Breast epithelium (tissue), 4 donors: ENCODE measurements at regions not wholly inside any gene's neighbourhood (a gene's known extent, or its start where the extent isn't known, plus 50 kb on each side); places are given as distances from the start of the nearest gene placed in this dataset.
"Not testable (repeated sequence)": the region's sequence is repeated elsewhere in the genome, so short reads cannot be mapped to it uniquely, and the experiment has no call there.

Experiments used
- DNase-seq, 2 donors: peaks; one replicate each; pipeline ENCODE4 v3.0.0-alpha.2; 2019; ENCODE audit warnings: low spot score in 2 of 2
- H3K27ac ChIP-seq, 2 donors: fragments of 200-600 bp; sonication (generic) in 1 of 2; one replicate each; pipeline ENCODE4 v1.5.1; 2016 to 2019; ENCODE audit warnings: mild to moderate bottlenecking in 1 of 2
- H3K27me3 ChIP-seq, 2 donors: fragments of 200-600 bp; sonication (generic) in 1 of 2; one replicate each; pipeline versions ENCODE4 v1.5.1 to v1.6.0; 2017 to 2019; ENCODE audit warnings: control low read depth in 1 of 2, mild to moderate bottlenecking in 1 of 2
- H3K36me3 ChIP-seq: fragments of 200-600 bp; one replicate; pipeline ENCODE4 v1.5.1; 2019
- H3K4me1 ChIP-seq, 2 donors: fragments of 200-600 bp; sonication (generic); one replicate each; pipeline ENCODE4 v1.5.1; 2016 to 2019; ENCODE audit warnings: control low read depth in 1 of 2
- H3K4me3 ChIP-seq, 3 donors: fragments of 200-600 bp; sonication (generic); 1 replicate in 2 of 3; 2 replicates in 1 of 3; pipeline ENCODE4 v1.5.1; 2016 to 2019; ENCODE audit warnings: mild to moderate bottlenecking in 3 of 3, moderate library complexity in 2 of 3
- H3K9me3 ChIP-seq, 2 donors: fragments of 200-600 bp; sonication (generic) in 1 of 2; one replicate each; pipeline ENCODE4 v1.5.1; 2016 to 2019; ENCODE audit warnings: control low read depth in 1 of 2
- CTCF ChIP-seq, 3 donors: fragments of 450-650 bp; IDR thresholded peaks; one replicate each; pipeline ENCODE4 v1.5.1; 2016 to 2017; ENCODE audit warnings: antibody characterized with exemption in 3 of 3, mild to moderate bottlenecking in 3 of 3, moderate library complexity in 3 of 3
- POLR2A ChIP-seq: fragments of 450-650 bp; IDR thresholded peaks from one replicate; pipeline ENCODE4 v1.6.1; 2016; ENCODE audit warnings: antibody characterized with exemption, mild to moderate bottlenecking, moderate library complexity
- POLR2AphosphoS5 ChIP-seq, 3 donors: sonication (generic); formaldehyde crosslinking; IDR thresholded peaks; one replicate each; pipeline ENCODE4 v1.6.1; 2017; ENCODE audit warnings: antibody characterized with exemption in 3 of 3
- intact Hi-C: fragments of 100-400 bp; cut with DNase I; formaldehyde crosslinking; loops from one replicate; pipeline ENCODE4 v1.15.1; 2023; ENCODE audit warnings: low total_unique reads

- H3K4me1 ChIP-seq: no peaks in the 10 kb centered on the region
- peaks cover 4 to 16% of the 10 kb centered on the region in 2 donors for H3K9me3 ChIP-seq
- no peak overlapping the region for H3K4me3 ChIP-seq
- no peaks in the 10 kb centered on the region for H3K36me3 ChIP-seq
- no peak overlapping the region for H3K27ac ChIP-seq
- no peaks in the 10 kb centered on the region for H3K27me3 ChIP-seq
- TF ChIP-seq POLR2AphosphoS5 (IDR thresholded peaks at IDR 0.05): no peak
- TF ChIP-seq CTCF (IDR thresholded peaks at IDR 0.05): no peak
- no peak for TF ChIP-seq POLR2A
- no peak for DNase-seq
- intact Hi-C loops: no loop called here
Observed at GRCh38 chr7:12831024-12831423, 143.6 kb downstream of the ARL4A start.

GRCh38 chr7:12833829-12834228 lies 146.4 kb downstream of the ARL4A start:
- Histone ChIP-seq H3K9me3 (peaks cover 4 to 16% of the 10 kb centered on the region in 2 donors), H3K27ac (no peak overlapping the region), H3K4me3 (no peak overlapping the region), H3K27me3 (no peaks in the 10 kb centered on the region), H3K36me3 (no peaks in the 10 kb centered on the region), H3K4me1 (no peaks in the 10 kb centered on the region)
- DNase-seq: no peak
- no peak for TF ChIP-seq CTCF (IDR thresholded peaks at IDR 0.05)
- no peak for TF ChIP-seq POLR2AphosphoS5 (IDR thresholded peaks at IDR 0.05)
- TF ChIP-seq POLR2A: no peak
- intact Hi-C loops: no loop called here

- Histone ChIP-seq H3K4me1 (no peaks in the 10 kb centered on the region), H3K4me3 (no peak overlapping the region), H3K9me3 (peaks cover 4 to 16% of the 10 kb centered on the region in 2 donors), H3K27me3 (no peaks in the 10 kb centered on the region), H3K27ac (no peak overlapping the region), H3K36me3 (no peaks in the 10 kb centered on the region)
- no peak for TF ChIP-seq POLR2AphosphoS5 (IDR thresholded peaks at IDR 0.05)
- intact Hi-C loops: no loop called here
- no peak for DNase-seq
Observed at GRCh38 chr7:12834782-12835181, 147.3 kb downstream of the ARL4A start.

- intact Hi-C loops: no loop called here
- Histone ChIP-seq H3K4me1 (no peaks in the 10 kb centered on the region), H3K9me3 (peaks cover 0 to 11% of the 10 kb centered on the region in 2 donors), H3K27me3 (no peaks in the 10 kb centered on the region), H3K27ac (no peak overlapping the region), H3K4me3 (no peak overlapping the region), H3K36me3 (no peaks in the 10 kb centered on the region)
- DNase-seq: no peak
- TF ChIP-seq POLR2A (no peak), CTCF (IDR thresholded peaks at IDR 0.05) (no peak)
Observed at GRCh38 chr7:12839508-12840153, 152.2 kb downstream of the ARL4A start.

- H3K4me3 ChIP-seq, H3K4me1 ChIP-seq, H3K36me3 ChIP-seq, H3K27ac ChIP-seq, intact Hi-C loops, H3K27me3 ChIP-seq, DNase-seq: not testable (repeated sequence)
- H3K9me3 ChIP-seq: peaks cover 23 to 38% of the 10 kb centered on the region in 2 donors
Observed at GRCh38 chr7:12844732-12845131, 157.3 kb downstream of the ARL4A start.

- H3K27me3 ChIP-seq: no peaks in the 10 kb centered on the region
- intact Hi-C loops: no loop called here
- no peak overlapping the region for H3K4me3 ChIP-seq
- H3K4me1 ChIP-seq: no peaks in the 10 kb centered on the region
- no peak for DNase-seq
- no peaks in the 10 kb centered on the region for H3K36me3 ChIP-seq
- peaks cover 23 to 38% of the 10 kb centered on the region in 2 donors for H3K9me3 ChIP-seq
- no peak for TF ChIP-seq CTCF (IDR thresholded peaks at IDR 0.05)
- TF ChIP-seq POLR2AphosphoS5 (IDR thresholded peaks at IDR 0.05): no peak
- TF ChIP-seq POLR2A: no peak
- no peak overlapping the region for H3K27ac ChIP-seq
Observed at GRCh38 chr7:12847001-12847400, 159.6 kb downstream of the ARL4A start.
